ENCODE measurements at regions not wholly inside any gene's neighbourhood (a gene's known extent, or its start where the extent isn't known, plus 50 kb on each side); places are given as distances from the start of the nearest gene placed in this dataset.
"Not testable (repeated sequence)": the region's sequence is repeated elsewhere in the genome, so short reads cannot be mapped to it uniquely, and the experiment has no call there.

GRCh38 chr3:91442063-91442462 is 2334.6 kb downstream of the EPHA3 start:
- H2BK12ac ChIP-seq (ENCODE audit: low read depth, low read length) = not testable (repeated sequence)

GRCh38 chr3:91442483-91442882 is 2335.1 kb downstream of the EPHA3 start:
- H3K4me1 ChIP-seq (replicated peaks in 1 of 4; ENCODE audit: control insufficient read depth in 3 of 4, insufficient read depth in 4 of 4, low read length in 3 of 4); H4K5ac ChIP-seq (ENCODE audit: insufficient read length, low read depth, low read length); H2BK120ac ChIP-seq (replicated peaks; ENCODE audit: low read depth, low read length); H3K27me3 ChIP-seq (replicated peaks in 1 of 4; ENCODE audit: control insufficient read depth in 3 of 4, extremely low read depth in 1 of 4, insufficient read depth in 3 of 4, low read length in 3 of 4); H2BK15ac ChIP-seq (ENCODE audit: low read length); H3K4ac ChIP-seq (replicated peaks; ENCODE audit: insufficient read length, low read depth, low read length); POLR2A ChIA-PET (ENCODE audit: partially characterized antibody); H3K23me2 ChIP-seq (ENCODE audit: low read depth, low read length); H4K20me1 ChIP-seq (replicated peaks in 1 of 2; ENCODE audit: control insufficient read depth in 1 of 2, insufficient read depth in 2 of 2, low read length in 2 of 2); H2AFZ ChIP-seq (ENCODE audit: low read length); H3K23ac ChIP-seq (ENCODE audit: insufficient read length); FAIRE-seq; H3K9ac ChIP-seq (replicated peaks in 1 of 4; ENCODE audit: extremely low read depth in 1 of 4, low read depth in 3 of 4, low read length in 3 of 4); H3K79me2 ChIP-seq (ENCODE audit: control insufficient read depth in 1 of 2, insufficient read depth in 2 of 2, low read length in 2 of 2); H2BK12ac ChIP-seq (ENCODE audit: low read depth, low read length); H2BK5ac ChIP-seq (ENCODE audit: low read depth, low read length); H4K91ac ChIP-seq (replicated peaks; ENCODE audit: insufficient read length, low read length); H3K4me3 ChIP-seq (ENCODE audit: extremely low read depth in 1 of 4, insufficient read depth in 2 of 4, low read depth in 3 of 4, low read length in 4 of 4); H3K36me3 ChIP-seq (ENCODE audit: control insufficient read depth in 2 of 4, insufficient read depth in 4 of 4, low read length in 3 of 4); H3K56ac ChIP-seq (replicated peaks; ENCODE audit: insufficient read length, low read depth, low read length); H4K8ac ChIP-seq (ENCODE audit: extremely low read depth, insufficient read depth, low read length); H3K79me1 ChIP-seq (ENCODE audit: low read depth, low read length); H3K14ac ChIP-seq (ENCODE audit: insufficient read length); H2AK5ac ChIP-seq (ENCODE audit: low read depth, low read length); CTCF ChIA-PET (ENCODE audit: partially characterized antibody); DNase-seq (ENCODE audit: low read depth in 1 of 2, low spot score in 2 of 2); H2BK20ac ChIP-seq (ENCODE audit: low read length); H3K18ac ChIP-seq (ENCODE audit: extremely low read depth, low read length); H3K4me2 ChIP-seq (ENCODE audit: insufficient read depth in 1 of 2, low read depth in 2 of 2, low read length in 2 of 2); H3K9me3 ChIP-seq (ENCODE audit: insufficient read depth in 2 of 2, low read depth in 1 of 2, low read length in 1 of 2); H3K27ac ChIP-seq (ENCODE audit: low read depth, low read length): not testable (repeated sequence)
- WGBS, 2 experiments (ENCODE audit: extremely low coverage in 1 of 2, insufficient coverage in 1 of 2, insufficient read length in 1 of 2, insufficient replicate concordance in 2 of 2, low coverage in 1 of 2, low lambda C conversion rate in 2 of 2, missing lambda C conversion rate in 1 of 2) = 70% methylated on average over 3 of the region's 4 CpGs; no CpG with 5 or more reads in 1 of the 2 experiments

More at GRCh38 chr3:91442063-91442462, 2334.6 kb downstream of the EPHA3 start:
- H4K5ac ChIP-seq (ENCODE audit: insufficient read length, low read depth, low read length); H3K23me2 ChIP-seq (ENCODE audit: low read depth, low read length); H3K23ac ChIP-seq (ENCODE audit: insufficient read length); H4K20me1 ChIP-seq (replicated peaks in 1 of 2; ENCODE audit: control insufficient read depth in 1 of 2, insufficient read depth in 2 of 2, low read length in 2 of 2); H3K79me1 ChIP-seq (ENCODE audit: low read depth, low read length); H3K9ac ChIP-seq (replicated peaks in 1 of 4; ENCODE audit: extremely low read depth in 1 of 4, low read depth in 3 of 4, low read length in 3 of 4); H3K4me3 ChIP-seq (ENCODE audit: extremely low read depth in 1 of 4, insufficient read depth in 2 of 4, low read depth in 3 of 4, low read length in 4 of 4); H3K79me2 ChIP-seq (ENCODE audit: control insufficient read depth in 1 of 2, insufficient read depth in 2 of 2, low read length in 2 of 2); H4K91ac ChIP-seq (replicated peaks; ENCODE audit: insufficient read length, low read length); CTCF ChIA-PET (ENCODE audit: partially characterized antibody); H2BK15ac ChIP-seq (ENCODE audit: low read length); H3K27me3 ChIP-seq (replicated peaks in 1 of 4; ENCODE audit: control insufficient read depth in 3 of 4, extremely low read depth in 1 of 4, insufficient read depth in 3 of 4, low read length in 3 of 4); H3K14ac ChIP-seq (ENCODE audit: insufficient read length); H3K27ac ChIP-seq (ENCODE audit: low read depth, low read length); H3K4me1 ChIP-seq (replicated peaks in 1 of 4; ENCODE audit: control insufficient read depth in 3 of 4, insufficient read depth in 4 of 4, low read length in 3 of 4); DNase-seq (ENCODE audit: low read depth in 1 of 2, low spot score in 2 of 2); H3K4me2 ChIP-seq (ENCODE audit: insufficient read depth in 1 of 2, low read depth in 2 of 2, low read length in 2 of 2); H2AFZ ChIP-seq (ENCODE audit: low read length); H3K56ac ChIP-seq (replicated peaks; ENCODE audit: insufficient read length, low read depth, low read length); H3K4ac ChIP-seq (replicated peaks; ENCODE audit: insufficient read length, low read depth, low read length); H3K36me3 ChIP-seq (ENCODE audit: control insufficient read depth in 2 of 4, insufficient read depth in 4 of 4, low read length in 3 of 4); H2BK120ac ChIP-seq (replicated peaks; ENCODE audit: low read depth, low read length); H4K8ac ChIP-seq (ENCODE audit: extremely low read depth, insufficient read depth, low read length); POLR2A ChIA-PET (ENCODE audit: partially characterized antibody); H3K9me3 ChIP-seq (ENCODE audit: insufficient read depth in 2 of 2, low read depth in 1 of 2, low read length in 1 of 2); H3K18ac ChIP-seq (ENCODE audit: extremely low read depth, low read length); H2AK5ac ChIP-seq (ENCODE audit: low read depth, low read length); H2BK20ac ChIP-seq (ENCODE audit: low read length); FAIRE-seq; H2BK5ac ChIP-seq (ENCODE audit: low read depth, low read length): not testable (repeated sequence)
